Lung (tissue), 11 donors: ENCODE measurements at regions not wholly inside any gene's neighbourhood (a gene's known extent, or its start where the extent isn't known, plus 50 kb on each side); places are given as distances from the start of the nearest gene placed in this dataset.

Experiments
- ATAC-seq: fragments of 200-7000 bp; cut with Tn5 transposase; one replicate; pipeline ENCODE4 v1.9.1; 2020; ENCODE audit warnings: moderate number of reproducible peaks; ENCODE audit not compliant: insufficient read depth, low FRiP score
- DNase-seq, 3 donors: peaks; one replicate each; pipeline ENCODE4 v3.0.0-alpha.2; 2013 to 2017
- H3K27ac ChIP-seq, 2 donors: one replicate each; pipeline ENCODE4 v1.5.1; 2013; ENCODE audit warnings: mild to moderate bottlenecking in 2 of 2, moderate library complexity in 2 of 2, control low read depth in 1 of 2, inconsistent platforms in 1 of 2, low read depth in 1 of 2, low read length in 1 of 2
- H3K27me3 ChIP-seq, 3 donors: one replicate each; pipeline ENCODE4 v1.5.1; 2013; ENCODE audit warnings: low read length in 2 of 3; ENCODE audit not compliant: control insufficient read depth in 3 of 3, insufficient read depth in 3 of 3
- H3K36me3 ChIP-seq, 4 donors: one replicate each; pipeline ENCODE4 v1.5.1; 2013; ENCODE audit warnings: low read length in 4 of 4, mild to moderate bottlenecking in 1 of 4, moderate library complexity in 1 of 4; ENCODE audit not compliant: control insufficient read depth in 4 of 4, insufficient read depth in 4 of 4
- H3K4me1 ChIP-seq, 5 donors: one replicate each; pipeline ENCODE4 v1.5.1; 2013; ENCODE audit warnings: low read length in 5 of 5, mild to moderate bottlenecking in 2 of 5, moderate library complexity in 1 of 5; ENCODE audit not compliant: control insufficient read depth in 5 of 5, insufficient read depth in 5 of 5
- H3K4me3 ChIP-seq: one replicate; pipeline ENCODE4 v1.5.1; 2013; ENCODE audit warnings: mild to moderate bottlenecking, control low read depth, moderate library complexity
- H3K9ac ChIP-seq, 2 donors: one replicate each; pipeline ENCODE4 v1.5.1; 2013; ENCODE audit warnings: low read length in 2 of 2, control low read depth in 1 of 2; ENCODE audit not compliant: insufficient read depth in 1 of 2
- H3K9me3 ChIP-seq, 4 donors: one replicate each; pipeline ENCODE4 v1.5.1; 2013; ENCODE audit warnings: low read length in 3 of 4, mild to moderate bottlenecking in 1 of 4, moderate library complexity in 1 of 4; ENCODE audit not compliant: control insufficient read depth in 4 of 4, insufficient read depth in 3 of 4
- WGBS, 2 donors: extraction: QIAGEN DNeasy Blood & Tissue Kit; methylation state at CpG; one replicate each; pipeline ENCODE4 v1.1.7; 2013; 5-methylcytosine and 5-hydroxymethylcytosine counted together
- TF ChIP-seq, protein P1 (sequence below): IDR thresholded peaks from 2 replicates; pipeline ENCODE4 v1.5.1; 2012; ENCODE audit warnings: mild to moderate bottlenecking; ENCODE audit errors: control extremely low read depth, extremely low read depth
- donor health status: control.
- donor health status: control.
- donor health status: Bipolar disorder and iron deficiency.
- donor health status: healthy.
- donor health status: DM: yes; HTN: yes; CAD: no.

DNA sequence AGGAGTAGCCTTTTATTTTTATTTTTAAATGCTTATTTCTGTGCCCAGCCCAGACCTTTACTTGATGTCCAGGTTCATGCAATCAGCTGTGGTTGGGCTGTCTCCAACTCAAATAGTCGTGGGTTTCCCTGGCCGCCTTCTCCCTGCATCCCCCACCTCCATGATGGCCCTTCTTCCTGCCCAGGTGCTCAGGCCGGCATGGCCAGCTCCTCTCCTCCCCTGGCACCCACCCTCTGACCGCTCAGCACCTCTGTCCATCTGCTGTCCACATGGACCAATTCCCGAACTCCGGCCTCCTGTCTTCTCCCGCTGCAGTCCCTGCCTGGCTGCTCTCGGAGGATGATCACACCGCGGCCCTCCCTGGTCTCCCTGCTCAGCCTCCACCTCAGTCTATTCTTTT lies 81.2 kb upstream of the SULF2 start:
- DNase-seq (no peak), ATAC-seq (no peak)
- Histone ChIP-seq H3K9me3 (peaks cover 0 to 5% (median 0%) of the 10 kb centered on the region in 4 donors), H3K27ac (no peak overlapping the region), H3K4me1 (no peaks in the 10 kb centered on the region), H3K36me3 (no peaks in the 10 kb centered on the region), H3K27me3 (peaks cover 0 to 3% (median 0%) of the 10 kb centered on the region in 3 donors), H3K9ac (no peak overlapping the region), H3K4me3 (no peak overlapping the region)
- 87 to 92% methylated on average over 10 of the region's 10 CpGs for WGBS, 2 donors
- TF ChIP-seq, protein P1, sequence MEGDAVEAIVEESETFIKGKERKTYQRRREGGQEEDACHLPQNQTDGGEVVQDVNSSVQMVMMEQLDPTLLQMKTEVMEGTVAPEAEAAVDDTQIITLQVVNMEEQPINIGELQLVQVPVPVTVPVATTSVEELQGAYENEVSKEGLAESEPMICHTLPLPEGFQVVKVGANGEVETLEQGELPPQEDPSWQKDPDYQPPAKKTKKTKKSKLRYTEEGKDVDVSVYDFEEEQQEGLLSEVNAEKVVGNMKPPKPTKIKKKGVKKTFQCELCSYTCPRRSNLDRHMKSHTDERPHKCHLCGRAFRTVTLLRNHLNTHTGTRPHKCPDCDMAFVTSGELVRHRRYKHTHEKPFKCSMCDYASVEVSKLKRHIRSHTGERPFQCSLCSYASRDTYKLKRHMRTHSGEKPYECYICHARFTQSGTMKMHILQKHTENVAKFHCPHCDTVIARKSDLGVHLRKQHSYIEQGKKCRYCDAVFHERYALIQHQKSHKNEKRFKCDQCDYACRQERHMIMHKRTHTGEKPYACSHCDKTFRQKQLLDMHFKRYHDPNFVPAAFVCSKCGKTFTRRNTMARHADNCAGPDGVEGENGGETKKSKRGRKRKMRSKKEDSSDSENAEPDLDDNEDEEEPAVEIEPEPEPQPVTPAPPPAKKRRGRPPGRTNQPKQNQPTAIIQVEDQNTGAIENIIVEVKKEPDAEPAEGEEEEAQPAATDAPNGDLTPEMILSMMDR: no peak

DNA sequence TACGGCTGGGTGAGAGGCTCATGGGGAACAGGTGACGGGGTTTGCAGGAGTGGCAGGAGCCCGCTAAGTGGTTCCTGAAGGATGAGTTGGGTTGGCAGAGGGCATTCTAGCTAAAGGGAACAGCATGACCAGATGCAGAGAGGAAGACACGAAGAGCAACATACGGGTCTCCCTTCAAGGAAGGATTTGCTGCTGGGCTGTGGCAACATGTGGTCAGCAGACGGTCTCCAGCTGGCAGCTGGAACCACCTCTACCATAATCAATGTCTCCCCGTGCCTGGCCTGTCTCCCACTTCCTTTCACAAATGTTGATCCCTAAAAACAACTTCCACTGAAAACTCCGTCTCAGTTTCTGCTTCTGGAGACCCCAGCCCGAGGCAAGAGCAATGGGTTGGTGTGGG lies 80.6 kb upstream of the SULF2 start:
- Histone ChIP-seq H3K9ac (no peak overlapping the region), H3K36me3 (no peaks in the 10 kb centered on the region), H3K27ac (no peak overlapping the region), H3K27me3 (peaks cover 0 to 3% (median 0%) of the 10 kb centered on the region in 3 donors), H3K4me1 (no peaks in the 10 kb centered on the region), H3K9me3 (peaks cover 0 to 5% (median 0%) of the 10 kb centered on the region in 4 donors), H3K4me3 (no peak overlapping the region)
- ATAC-seq (no peak), DNase-seq (no peak)
- TF ChIP-seq, protein P1: no peak
- 75 to 83% methylated on average over 9 of the region's 9 CpGs for WGBS, 2 donors

DNA sequence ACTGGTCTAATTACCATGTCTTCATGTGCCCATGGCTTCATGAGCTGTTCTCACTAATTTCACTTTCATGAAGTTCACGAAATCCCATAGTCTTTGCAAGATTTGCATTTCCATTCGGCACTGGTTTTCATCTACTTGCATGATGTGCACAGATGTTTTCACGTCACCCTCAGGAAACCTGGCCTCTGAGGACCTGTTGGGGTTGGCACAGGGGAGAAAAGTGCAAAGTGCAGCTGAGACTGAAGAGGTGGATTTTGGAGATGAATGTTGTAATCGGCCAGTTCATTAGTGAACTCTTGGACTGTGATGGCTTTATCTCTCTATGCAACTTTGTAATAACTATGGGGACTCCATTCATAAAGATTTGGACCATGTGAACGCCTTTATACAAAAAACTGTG lies 80.2 kb upstream of the SULF2 start:
- H3K4me1 ChIP-seq: no peaks in the 10 kb centered on the region
- 60 to 84% methylated on average over 5 of the region's 5 CpGs for WGBS, 2 donors
- DNase-seq: no peak

More for the DNA sequence above, 80.2 kb upstream of the SULF2 start:
- no peak for ATAC-seq
- peaks cover 0 to 2% (median 0%) of the 10 kb centered on the region in 3 donors for H3K27me3 ChIP-seq
- H3K4me3 ChIP-seq: no peak overlapping the region
- no peak overlapping the region for H3K9ac ChIP-seq
- no peak overlapping the region for H3K27ac ChIP-seq
- H3K36me3 ChIP-seq: no peaks in the 10 kb centered on the region
- TF ChIP-seq, protein P1: no peak
- H3K9me3 ChIP-seq: peaks cover 0 to 5% (median 0%) of the 10 kb centered on the region in 4 donors
